ENCODE measurements at regions not wholly inside any gene's neighbourhood (a gene's known extent, or its start where the extent isn't known, plus 50 kb on each side); places are given as distances from the start of the nearest gene placed in this dataset.
"Not testable (repeated sequence)": the region's sequence is repeated elsewhere in the genome, so short reads cannot be mapped to it uniquely, and the experiment has no call there.

DNA sequence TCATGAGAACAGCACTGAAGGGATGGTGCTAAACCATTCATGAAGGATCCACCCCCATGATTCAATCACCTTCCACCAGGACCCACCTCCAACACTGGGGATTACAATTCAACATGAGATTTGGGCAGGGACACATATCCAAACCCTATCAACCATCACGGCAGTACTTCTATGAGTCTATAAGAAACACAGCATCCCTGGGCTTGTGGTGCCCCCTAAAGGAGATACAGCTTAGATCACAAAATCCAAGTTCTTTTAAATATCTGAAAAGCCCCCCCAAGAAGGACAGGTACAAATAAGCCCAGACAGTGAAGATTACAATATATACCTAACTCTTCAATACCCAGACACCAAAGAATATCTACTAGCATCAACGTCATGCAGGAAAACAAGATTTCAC is 233.7 kb upstream of the ADRA1B start:
- ChIA-PET RAD21 (ENCODE audit: unreplicated experiment) (no interaction called here), CTCF (interaction anchor here (1.0 kb wide), 1 partner anchor 393 kb away, joined by 3 read pairs; no protein-coding TSS in a partner anchor), SMC1A (ENCODE audit: uncharacterized antibody, unreplicated experiment) (interaction anchor here (1.6 kb wide), 1 partner anchor 350 kb away, joined by 4 read pairs; no protein-coding TSS in a partner anchor), POLR2A (no interaction called here)
- intact Hi-C loops (cut with micrococcal nuclease; ENCODE audit: unreplicated experiment): no loop called here
- TF ChIP-seq SUZ12 (IDR thresholded peaks at IDR 0.05; ENCODE audit: unreplicated experiment) (no peak), NRF1 (conservative IDR thresholded peaks at IDR 0.05; ENCODE audit: low read depth, low read length) (no peak), HDAC2 (IDR thresholded peaks at IDR 0.05) (no peak), ASH2L (IDR thresholded peaks at IDR 0.05; ENCODE audit: borderline replicate concordance, low read depth) (no peak), IRF4 (IDR thresholded peaks at IDR 0.05; ENCODE audit: low read depth, low read length) (no peak), SUPT20H (IDR thresholded peaks at IDR 0.05; ENCODE audit: borderline replicate concordance, control insufficient read depth, low read depth, low read length) (no peak), MYB (IDR thresholded peaks at IDR 0.05; ENCODE audit: borderline replicate concordance, low read depth, low read length) (no peak), NR2C2 (IDR thresholded peaks at IDR 0.05; ENCODE audit: borderline replicate concordance, control insufficient read depth, insufficient read length, low read depth) (no peak), ZBED1 (IDR thresholded peaks at IDR 0.05; ENCODE audit: borderline replicate concordance) (no peak), TAF1 (IDR thresholded peaks at IDR 0.05; ENCODE audit: borderline replicate concordance, low read depth, low read length) (no peak), SPI1 (IDR thresholded peaks at IDR 0.05; ENCODE audit: borderline replicate concordance, insufficient read depth, low read depth, low read length) (no peak), POLR2AphosphoS5 (IDR thresholded peaks at IDR 0.05; ENCODE audit: low read length) (no peak), FOXM1 (IDR thresholded peaks at IDR 0.05; ENCODE audit: low read depth, low read length) (no peak), CHD4 (IDR thresholded peaks at IDR 0.05) (no peak), ZNF207 (IDR thresholded peaks at IDR 0.05; ENCODE audit: borderline replicate concordance) (no peak), CBFB (IDR thresholded peaks at IDR 0.05; ENCODE audit: low read depth) (no peak), EGR1 (IDR thresholded peaks at IDR 0.05; ENCODE audit: borderline replicate concordance in 1 of 2, low read depth in 2 of 2, low read length in 2 of 2) (no peak)
- no peak overlapping the region for H2AFZ ChIP-seq (ENCODE audit: control insufficient read depth, low read depth, low read length)
- no peaks in the 10 kb centered on the region for H3K36me3 ChIP-seq (ENCODE audit: control insufficient read depth in 2 of 2, insufficient read depth in 2 of 2, low read length in 1 of 2)
- no peak for ATAC-seq
- in situ Hi-C loops (cut with MboI): no loop called here
- 30% methylated on average over 2 of the region's 2 CpGs for WGBS (ENCODE audit: insufficient coverage, insufficient replicate concordance, low lambda C conversion rate, missing lambda C conversion rate)
- H3K4me1 ChIP-seq (ENCODE audit: control insufficient read depth, insufficient read depth, low read length): no peaks in the 10 kb centered on the region
- FAIRE-seq: no peak
- no peak overlapping the region for H3K27ac ChIP-seq (ENCODE audit: control insufficient read depth, insufficient read depth)
- H3K79me2 ChIP-seq (ENCODE audit: control insufficient read depth, insufficient read depth, low read length): no peaks in the 10 kb centered on the region
- no peaks in the 10 kb centered on the region for H4K20me1 ChIP-seq (ENCODE audit: control insufficient read depth, insufficient read depth)
- BruUV-seq (replicated peaks): no TSS peak
- no peak overlapping the region for H3K4me2 ChIP-seq (ENCODE audit: control insufficient read depth, insufficient read depth)
- DNase-seq (ENCODE audit: low read depth, low spot score): no peak
- H3K9me3 ChIP-seq (replicated peaks; ENCODE audit: control insufficient read depth, insufficient read depth, low read length): peaks cover 4% of the 10 kb centered on the region; the same call in 1 of the 3 replicates
- no peak overlapping the region for H3K9ac ChIP-seq (ENCODE audit: control insufficient read depth, insufficient read depth, low read length)
- H3K4me3 ChIP-seq: no peak overlapping the region
- no peaks in the 10 kb centered on the region for H3K27me3 ChIP-seq (replicated peaks in 1 of 2; ENCODE audit: control insufficient read depth in 2 of 2, insufficient read depth in 2 of 2, low read length in 1 of 2)

DNA sequence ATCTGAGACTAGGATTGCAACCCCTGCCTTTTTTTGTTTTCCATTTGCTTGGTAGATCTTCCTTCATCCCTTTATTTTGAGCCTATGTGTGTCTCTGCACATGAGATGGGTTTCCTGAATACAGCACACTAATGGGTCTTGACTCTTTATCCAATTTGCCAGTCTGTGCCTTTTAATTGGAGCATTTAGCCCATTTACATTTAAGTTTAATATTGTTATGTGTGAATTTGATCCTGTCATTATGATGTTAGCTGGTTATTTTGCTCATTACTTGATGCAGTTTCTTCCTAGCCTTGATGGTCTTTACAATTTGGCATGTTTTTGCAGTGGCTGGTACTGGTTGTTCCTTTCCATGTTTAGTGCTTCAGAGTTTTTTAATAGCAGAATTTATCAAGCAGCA is 228.4 kb upstream of the ADRA1B start:
- CTCF ChIA-PET; H3K4me1 ChIP-seq (ENCODE audit: control insufficient read depth, insufficient read depth, low read length); H3K79me2 ChIP-seq (ENCODE audit: control insufficient read depth, insufficient read depth, low read length); in situ Hi-C loops (cut with MboI); DNase-seq (ENCODE audit: low read depth, low spot score); H3K36me3 ChIP-seq (ENCODE audit: control insufficient read depth in 2 of 2, insufficient read depth in 2 of 2, low read length in 1 of 2); H3K27me3 ChIP-seq (replicated peaks in 1 of 2; ENCODE audit: control insufficient read depth in 2 of 2, insufficient read depth in 2 of 2, low read length in 1 of 2); H2AFZ ChIP-seq (ENCODE audit: control insufficient read depth, low read depth, low read length); H3K9ac ChIP-seq (ENCODE audit: control insufficient read depth, insufficient read depth, low read length); FAIRE-seq; H4K20me1 ChIP-seq (ENCODE audit: control insufficient read depth, insufficient read depth); intact Hi-C loops (cut with micrococcal nuclease; ENCODE audit: unreplicated experiment); H3K9me3 ChIP-seq (replicated peaks; ENCODE audit: control insufficient read depth, insufficient read depth, low read length); H3K27ac ChIP-seq (ENCODE audit: control insufficient read depth, insufficient read depth); ATAC-seq; BruUV-seq (replicated peaks); H3K4me2 ChIP-seq (ENCODE audit: control insufficient read depth, insufficient read depth); POLR2A ChIA-PET; H3K4me3 ChIP-seq; RAD21 ChIA-PET (ENCODE audit: unreplicated experiment); SMC1A ChIA-PET (ENCODE audit: uncharacterized antibody, unreplicated experiment): not testable (repeated sequence)

All from GM12878 (cell line).